ENCODE measurements at regions not wholly inside any gene's neighbourhood (a gene's known extent, or its start where the extent isn't known, plus 50 kb on each side); places are given as distances from the start of the nearest gene placed in this dataset.
"Not testable (repeated sequence)": the region's sequence is repeated elsewhere in the genome, so short reads cannot be mapped to it uniquely, and the experiment has no call there.

GRCh38 chr6:94272327-94272726 lies 853.0 kb upstream of the EPHA7 start:
- Histone ChIP-seq H3K4me3 (no peak overlapping the region), H3K27ac (no peak overlapping the region)

- Histone ChIP-seq H3K27ac (no peak overlapping the region), H3K4me3 (no peak overlapping the region)
These were observed 851.0 kb upstream of the EPHA7 start for GRCh38 chr6:94270091-94270948.

GRCh38 chr6:94269256-94269655 lies 849.9 kb upstream of the EPHA7 start:
- no peak overlapping the region for H3K27ac ChIP-seq
- H3K4me3 ChIP-seq: no peak overlapping the region

GRCh38 chr6:94260765-94261164 lies 841.4 kb upstream of the EPHA7 start:
- no peak overlapping the region for H3K4me3 ChIP-seq
- H3K27ac ChIP-seq: no peak overlapping the region

- H3K27ac ChIP-seq: no peak overlapping the region
- no peak overlapping the region for H3K4me3 ChIP-seq
These were observed 835.3 kb upstream of the EPHA7 start for GRCh38 chr6:94254689-94255088.

- Histone ChIP-seq H3K4me3 (no peak overlapping the region), H3K27ac (no peak overlapping the region)
These were observed 832.5 kb upstream of the EPHA7 start for GRCh38 chr6:94251878-94252277.

GRCh38 chr6:94245395-94245794 lies 826.0 kb upstream of the EPHA7 start:
- no peak overlapping the region for H3K4me3 ChIP-seq
- no peak overlapping the region for H3K27ac ChIP-seq

- no peak overlapping the region for H3K27ac ChIP-seq
- no peak overlapping the region for H3K4me3 ChIP-seq
These were observed 819.5 kb upstream of the EPHA7 start for GRCh38 chr6:94238868-94239267.

- Histone ChIP-seq H3K27ac (no peak overlapping the region), H3K4me3 (no peak overlapping the region)
These were observed 808.4 kb upstream of the EPHA7 start for GRCh38 chr6:94227741-94228140.

GRCh38 chr6:94217836-94218235 lies 798.5 kb upstream of the EPHA7 start:
- H3K4me3 ChIP-seq: no peak overlapping the region

GRCh38 chr6:94215552-94215951 lies 796.2 kb upstream of the EPHA7 start:
- H3K4me3 ChIP-seq: no peak overlapping the region
- H3K27ac ChIP-seq: no peak overlapping the region

More at GRCh38 chr6:94217836-94218235, 798.5 kb upstream of the EPHA7 start:
- no peak overlapping the region for H3K27ac ChIP-seq

GRCh38 chr6:94213226-94213625 lies 793.9 kb upstream of the EPHA7 start:
- Histone ChIP-seq H3K27ac (no peak overlapping the region), H3K4me3 (no peak overlapping the region)

GRCh38 chr6:94196891-94197290 lies 777.5 kb upstream of the EPHA7 start:
- H3K27ac ChIP-seq: no peak overlapping the region
- H3K4me3 ChIP-seq: no peak overlapping the region

GRCh38 chr6:94190030-94190429 lies 770.7 kb upstream of the EPHA7 start:
- Histone ChIP-seq H3K4me3 (no peak overlapping the region), H3K27ac (no peak overlapping the region)

- no peak overlapping the region for H3K4me3 ChIP-seq
These were observed 765.5 kb upstream of the EPHA7 start for GRCh38 chr6:94184666-94185464.

GRCh38 chr6:94177429-94177828 lies 758.1 kb upstream of the EPHA7 start:
- no peak overlapping the region for H3K4me3 ChIP-seq
- H3K27ac ChIP-seq: no peak overlapping the region

More at GRCh38 chr6:94184666-94185464, 765.5 kb upstream of the EPHA7 start:
- no peak overlapping the region for H3K27ac ChIP-seq

- no peak overlapping the region for H3K4me3 ChIP-seq
These were observed 756.1 kb upstream of the EPHA7 start for GRCh38 chr6:94175465-94175864.

GRCh38 chr6:94163877-94164276 lies 744.5 kb upstream of the EPHA7 start:
- H3K4me3 ChIP-seq: no peak overlapping the region
- H3K27ac ChIP-seq: no peak overlapping the region

More at GRCh38 chr6:94175465-94175864, 756.1 kb upstream of the EPHA7 start:
- H3K27ac ChIP-seq: no peak overlapping the region

- no peak overlapping the region for H3K27ac ChIP-seq
- no peak overlapping the region for H3K4me3 ChIP-seq
These were observed 731.5 kb upstream of the EPHA7 start for GRCh38 chr6:94150886-94151285.

- no peak overlapping the region for H3K27ac ChIP-seq
- no peak overlapping the region for H3K4me3 ChIP-seq
These were observed 725.4 kb upstream of the EPHA7 start for GRCh38 chr6:94144807-94145206.

- not testable (repeated sequence) for H3K27ac ChIP-seq, H3K4me3 ChIP-seq
These were observed 717.8 kb upstream of the EPHA7 start for GRCh38 chr6:94137178-94137577.
